ENCODE measurements at regions not wholly inside any gene's neighbourhood (a gene's known extent, or its start where the extent isn't known, plus 50 kb on each side); places are given as distances from the start of the nearest gene placed in this dataset.
A peak's percentile ranks its signal among the peaks of the same experiment; 100 is the strongest.

GRCh38 chr2:70036290-70036689 is 51.0 kb upstream of the PCBP1 start:
- DNase-seq (no peak), ATAC-seq (no peak)
- H3K9me3 Mint-ChIP-seq (ENCODE audit: low read depth), result no peaks in the 10 kb centered on the region
- POLR2A ChIA-PET, result no interaction called here
- CTCF ChIA-PET, result interaction anchor here (0.7 kb wide), 1 partner anchor 673 kb away, joined by 3 read pairs; no protein-coding TSS in a partner anchor
- peaks cover 7% of the 10 kb centered on the region for H3K4me1 Mint-ChIP-seq
- intact Hi-C loops (cut with DNase I, micrococcal nuclease), result no loop called here
- peaks cover under 1% of the 10 kb centered on the region for H3K36me3 Mint-ChIP-seq (ENCODE audit: low read depth)
- no peak overlapping the region for H3K4me3 Mint-ChIP-seq
- H3K27ac Mint-ChIP-seq, result no peak overlapping the region
- H3K27me3 Mint-ChIP-seq, result no peaks in the 10 kb centered on the region

- no peak for ATAC-seq
- CTCF ChIA-PET, result interaction anchor here (0.6 to 1.3 kb wide), 3 partner anchors 8 to 69 kb away, joined by 3 to 4 read pairs (median 4); no protein-coding TSS in a partner anchor
Measured at GRCh38 chr2:70035344-70035844, 51.9 kb upstream of the PCBP1 start.

DNA sequence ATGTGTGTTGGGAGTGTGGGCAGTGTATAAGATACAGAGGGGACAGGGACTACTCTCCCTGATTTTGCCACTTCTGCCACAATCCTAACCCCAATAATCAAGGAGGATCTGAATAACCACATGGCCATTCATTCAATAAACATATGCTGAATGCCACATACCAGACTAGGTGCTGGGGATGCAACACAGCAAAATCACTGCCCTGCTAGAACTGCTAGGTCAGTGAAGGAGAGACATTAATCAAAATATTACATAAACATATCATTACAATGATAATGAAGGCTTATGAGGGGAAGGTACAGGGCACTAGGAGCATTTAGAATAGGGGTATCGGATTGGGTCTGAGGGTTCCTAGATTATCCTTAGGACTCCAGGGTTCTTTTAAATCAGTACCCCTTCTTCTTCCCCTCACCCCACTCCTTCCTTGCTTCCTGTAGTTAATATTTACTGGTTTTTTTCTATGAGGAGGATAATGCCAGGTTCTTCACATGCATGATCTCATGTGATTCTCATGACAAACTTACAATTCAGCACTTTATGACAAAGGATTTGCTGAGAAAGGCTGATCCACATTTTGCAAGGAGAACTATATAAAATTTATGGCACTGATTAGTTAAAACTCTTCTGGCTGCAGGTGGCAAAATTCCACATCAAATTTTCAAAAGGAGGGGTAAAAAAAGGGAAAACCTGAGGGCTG is 56.4 kb upstream of the PCBP1 start:
- Mint-ChIP-seq H3K4me3 (no peak overlapping the region), H3K4me1 (peaks cover 7% of the 10 kb centered on the region), H3K27ac (no peak overlapping the region), H3K27me3 (no peaks in the 10 kb centered on the region), H3K9me3 (ENCODE audit: low read depth) (no peaks in the 10 kb centered on the region), H3K36me3 (ENCODE audit: low read depth) (no peaks in the 10 kb centered on the region)
- ChIA-PET POLR2A (interaction anchor here (0.6 kb wide), 1 partner anchor 648 kb away, joined by 5 read pairs; no protein-coding TSS in a partner anchor), CTCF (interaction anchor here (0.7 kb wide), 1 partner anchor 24 kb away, joined by 3 read pairs; no protein-coding TSS in a partner anchor)
- intact Hi-C loops (cut with DNase I, micrococcal nuclease), result no loop called here
- ATAC-seq (no peak), DNase-seq (no peak)

More at GRCh38 chr2:70035344-70035844, 51.9 kb upstream of the PCBP1 start:
- no peak overlapping the region for H3K4me3 Mint-ChIP-seq
- H3K9me3 Mint-ChIP-seq (ENCODE audit: low read depth), result no peaks in the 10 kb centered on the region
- POLR2A ChIA-PET, result interaction anchor here (0.6 kb wide), 1 partner anchor 121 kb away, joined by 3 read pairs; the partner anchor contains the start of gene MXD1
- H3K27ac Mint-ChIP-seq, result no peak overlapping the region
- intact Hi-C loops (cut with DNase I, micrococcal nuclease), result no loop called here
- no peaks in the 10 kb centered on the region for H3K27me3 Mint-ChIP-seq
- no peak for DNase-seq
- no peaks in the 10 kb centered on the region for H3K36me3 Mint-ChIP-seq (ENCODE audit: low read depth)
- peaks cover 7% of the 10 kb centered on the region for H3K4me1 Mint-ChIP-seq

- Mint-ChIP-seq H3K9me3 (ENCODE audit: low read depth) (no peaks in the 10 kb centered on the region), H3K4me3 (no peak overlapping the region), H3K36me3 (ENCODE audit: low read depth) (peaks cover 3% of the 10 kb centered on the region), H3K27me3 (no peaks in the 10 kb centered on the region), H3K27ac (no peak overlapping the region), H3K4me1 (peaks cover 4% of the 10 kb centered on the region)
- DNase-seq (no peak), ATAC-seq (no peak)
- CTCF ChIA-PET, result interaction anchor here (0.6 kb wide), 2 partner anchors 104 to 247 kb away, joined by 3 read pairs; no protein-coding TSS in a partner anchor
- intact Hi-C loops (cut with DNase I, micrococcal nuclease), result no loop called here
- POLR2A ChIA-PET, result no interaction called here
Measured at GRCh38 chr2:70029814-70030409, 57.4 kb upstream of the PCBP1 start.

- POLR2A ChIA-PET, result no interaction called here
- ATAC-seq, result no peak
- CTCF ChIA-PET, result interaction anchor here (0.6 to 1.7 kb wide), 3 partner anchors 19 to 1287 kb away, joined by 3 to 6 read pairs (median 4); no protein-coding TSS in a partner anchor
Measured at GRCh38 chr2:70024284-70024683, 62.9 kb upstream of the ASPRV1 start.

GRCh38 chr2:70019096-70019495 is 57.7 kb upstream of the ASPRV1 start:
- no peak for ATAC-seq
- intact Hi-C loops (cut with DNase I, micrococcal nuclease), result no loop called here
- CTCF ChIA-PET, result interaction anchor here (1.7 kb wide), 1 partner anchor 10 kb away, joined by 4 read pairs; no protein-coding TSS in a partner anchor
- Mint-ChIP-seq H3K27me3 (no peaks in the 10 kb centered on the region), H3K9me3 (ENCODE audit: low read depth) (peaks cover 12% of the 10 kb centered on the region), H3K36me3 (ENCODE audit: low read depth) (peaks cover 22% of the 10 kb centered on the region), H3K27ac (no peak overlapping the region), H3K4me3 (no peak overlapping the region), H3K4me1 (peaks cover 12% of the 10 kb centered on the region)
- POLR2A ChIA-PET, result no interaction called here
- DNase-seq, result no peak

More at GRCh38 chr2:70024284-70024683, 62.9 kb upstream of the ASPRV1 start:
- Mint-ChIP-seq H3K9me3 (ENCODE audit: low read depth) (peaks cover under 1% of the 10 kb centered on the region), H3K4me3 (no peak overlapping the region), H3K36me3 (ENCODE audit: low read depth) (peaks cover 3% of the 10 kb centered on the region), H3K4me1 (no peaks in the 10 kb centered on the region), H3K27ac (no peak overlapping the region), H3K27me3 (no peaks in the 10 kb centered on the region)
- intact Hi-C loops (cut with DNase I, micrococcal nuclease), result no loop called here
- DNase-seq, result no peak

GRCh38 chr2:70017962-70018361 is 56.5 kb upstream of the ASPRV1 start:
- H3K27ac Mint-ChIP-seq, result no peak overlapping the region
- H3K27me3 Mint-ChIP-seq, result no peaks in the 10 kb centered on the region
- peaks cover 22% of the 10 kb centered on the region for H3K36me3 Mint-ChIP-seq (ENCODE audit: low read depth)
- ChIA-PET POLR2A (interaction anchor here (0.6 kb wide), 1 partner anchor 51 kb away, joined by 4 read pairs; no protein-coding TSS in a partner anchor), CTCF (interaction anchor here (1.7 kb wide), 1 partner anchor 8 kb away, joined by 4 read pairs; no protein-coding TSS in a partner anchor)
- H3K9me3 Mint-ChIP-seq (ENCODE audit: low read depth), result peaks cover 12% of the 10 kb centered on the region
- no peak overlapping the region for H3K4me3 Mint-ChIP-seq
- ATAC-seq (no peak), DNase-seq (no peak)
- peaks cover 13% of the 10 kb centered on the region for H3K4me1 Mint-ChIP-seq
- intact Hi-C loops (cut with DNase I, micrococcal nuclease), result no loop called here

- Mint-ChIP-seq H3K4me1 (peaks cover 15% of the 10 kb centered on the region), H3K27me3 (no peaks in the 10 kb centered on the region), H3K9me3 (ENCODE audit: low read depth) (peaks cover 12% of the 10 kb centered on the region), H3K4me3 (no peak overlapping the region), H3K36me3 (ENCODE audit: low read depth) (peaks cover 27% of the 10 kb centered on the region), H3K27ac (peak overlapping the region; percentile 59)
- DNase-seq (no peak), ATAC-seq (peak; percentile 70)
- POLR2A ChIA-PET, result no interaction called here
- CTCF ChIA-PET, result no interaction called here
- intact Hi-C loops (cut with DNase I, micrococcal nuclease), result no loop called here
Measured at GRCh38 chr2:70014959-70015358, 53.5 kb upstream of the ASPRV1 start.

- ATAC-seq, result peak; percentile 26
- Mint-ChIP-seq H3K27ac (no peak overlapping the region), H3K9me3 (ENCODE audit: low read depth) (no peaks in the 10 kb centered on the region), H3K36me3 (ENCODE audit: low read depth) (peaks cover 20% of the 10 kb centered on the region), H3K4me3 (no peak overlapping the region), H3K4me1 (peaks cover 9% of the 10 kb centered on the region), H3K27me3 (no peaks in the 10 kb centered on the region)
- ChIA-PET CTCF (no interaction called here), POLR2A (no interaction called here)
- intact Hi-C loops (cut with DNase I, micrococcal nuclease), result no loop called here
- DNase-seq, result no peak
Measured at GRCh38 chr2:70012887-70013286, 51.5 kb upstream of the ASPRV1 start.

GRCh38 chr2:70011786-70012185 is 50.4 kb upstream of the ASPRV1 start:
- Mint-ChIP-seq H3K9me3 (ENCODE audit: low read depth) (no peaks in the 10 kb centered on the region), H3K4me3 (no peak overlapping the region), H3K36me3 (ENCODE audit: low read depth) (peaks cover 15% of the 10 kb centered on the region), H3K4me1 (peaks cover 9% of the 10 kb centered on the region), H3K27me3 (no peaks in the 10 kb centered on the region), H3K27ac (no peak overlapping the region)
- ATAC-seq, result no peak
- no peak for DNase-seq
- ChIA-PET POLR2A (no interaction called here), CTCF (no interaction called here)
- intact Hi-C loops (cut with DNase I, micrococcal nuclease), result no loop called here

- ATAC-seq (no peak), DNase-seq (no peak)
- Mint-ChIP-seq H3K4me1 (peaks cover 9% of the 10 kb centered on the region), H3K36me3 (ENCODE audit: low read depth) (peaks cover 15% of the 10 kb centered on the region), H3K4me3 (no peak overlapping the region), H3K27ac (peak overlapping the region; percentile 8), H3K9me3 (ENCODE audit: low read depth) (no peaks in the 10 kb centered on the region), H3K27me3 (no peaks in the 10 kb centered on the region)
- intact Hi-C loops (cut with DNase I, micrococcal nuclease), result no loop called here
- ChIA-PET POLR2A (no interaction called here), CTCF (no interaction called here)
Measured at GRCh38 chr2:70011335-70011734, 49.9 kb upstream of the ASPRV1 start.

Measured in activated CD4-positive, alpha-beta T cell treated with anti-CD3 and anti-CD28 coated beads for 36 hours (primary cell).